H1 (cell line): ENCODE measurements at regions not wholly inside any gene's neighbourhood (a gene's known extent, or its start where the extent isn't known, plus 50 kb on each side); places are given as distances from the start of the nearest gene placed in this dataset.

ENCODE experiments used
- CTCF ChIA-PET: fragments of 300-600 bp; sonication (Branson Sonifier 250); formaldehyde crosslinking; loops from one replicate; lab custom pipeline; 2021; ENCODE audit not compliant: partially characterized antibody; lab: Charles Lee
- POLR2A ChIA-PET: fragments of 300-600 bp; sonication (Branson Sonifier 250); formaldehyde crosslinking; loops from one replicate; lab custom pipeline; 2021; ENCODE audit warnings: inconsistent platforms; ENCODE audit not compliant: partially characterized antibody; lab: Charles Lee
- DNase-seq, 2 experiments: peaks; one replicate each; pipeline versions ENCODE4 v3.0.0 to v3.0.0-alpha.2; 2010 to 2022; ENCODE audit warnings: low spot score in 2 of 2, low read depth in 1 of 2, mixed read lengths in 1 of 2
- FAIRE-seq: peaks from 2 replicates; lab custom pipeline; 2011; peaks lifted over from hg19 to GRCh38; lab: Jason Lieb, UNC
- H2AFZ ChIP-seq: 2 replicates; pipeline ENCODE4 v1.8.1; 2012; ENCODE audit warnings: low read length, inconsistent platforms
- H2AK5ac ChIP-seq: 2 replicates; pipeline ENCODE4 v1.6.1; 2013; ENCODE audit warnings: low read depth, low read length
- H2BK120ac ChIP-seq: replicated peaks from 2 replicates; pipeline ENCODE3; 2013; ENCODE audit warnings: low read depth, low read length, inconsistent platforms
- H2BK12ac ChIP-seq: 2 replicates; pipeline ENCODE4 v1.6.1; 2013; ENCODE audit warnings: low read depth, low read length
- H2BK15ac ChIP-seq: 2 replicates; pipeline ENCODE4 v1.6.1; 2013; ENCODE audit warnings: low read length
- H2BK20ac ChIP-seq: 2 replicates; pipeline ENCODE4 v1.6.1; 2013; ENCODE audit warnings: low read length
- H2BK5ac ChIP-seq: 2 replicates; pipeline ENCODE4 v1.6.1; 2013; ENCODE audit warnings: low read depth, low read length
- H3K14ac ChIP-seq: 2 replicates; pipeline ENCODE4 v1.6.1; 2013; ENCODE audit warnings: inconsistent platforms; ENCODE audit not compliant: insufficient read length
- H3K18ac ChIP-seq: 2 replicates; pipeline ENCODE4 v1.6.1; 2013; ENCODE audit warnings: low read length; ENCODE audit errors: extremely low read depth
- H3K23ac ChIP-seq: 2 replicates; pipeline ENCODE4 v1.6.1; 2013; ENCODE audit warnings: inconsistent platforms; ENCODE audit not compliant: insufficient read length
- H3K23me2 ChIP-seq: 2 replicates; pipeline ENCODE4 v1.6.1; 2013; ENCODE audit warnings: low read depth, low read length
- H3K27ac ChIP-seq: 2 replicates; pipeline ENCODE4 v1.6.1; 2011; ENCODE audit warnings: low read depth, low read length, inconsistent platforms
- H3K27me3 ChIP-seq, 4 experiments: replicated peaks in 1 of 4; 1 replicate in 1 of 4; 2 replicates in 3 of 4; pipeline versions ENCODE4 v1.6.1 to v1.8.1; 2011 to 2013; ENCODE audit warnings: low read length in 3 of 4, mild to moderate bottlenecking in 3 of 4, inconsistent platforms in 2 of 4, mixed read lengths in 2 of 4, moderate library complexity in 1 of 4; ENCODE audit not compliant: control insufficient read depth in 3 of 4, insufficient read depth in 3 of 4; ENCODE audit errors: extremely low read depth in 1 of 4
- H3K36me3 ChIP-seq, 4 experiments: 2 replicates each; pipeline versions ENCODE4 v1.6.1 to v1.8.1; 2011 to 2013; ENCODE audit warnings: mild to moderate bottlenecking in 4 of 4, low read length in 3 of 4, moderate library complexity in 2 of 4, control low read depth in 1 of 4, inconsistent platforms in 1 of 4; ENCODE audit not compliant: insufficient read depth in 4 of 4, control insufficient read depth in 2 of 4
- H3K4ac ChIP-seq: replicated peaks from 2 replicates; pipeline ENCODE3; 2013; ENCODE audit warnings: low read length, low read depth, mixed read lengths, inconsistent platforms; ENCODE audit not compliant: insufficient read length
- H3K4me1 ChIP-seq, 4 experiments: replicated peaks in 1 of 4; 1 replicate in 1 of 4; 2 replicates in 3 of 4; pipeline versions ENCODE4 v1.6.1 to v1.8.1; 2011 to 2013; ENCODE audit warnings: low read length in 3 of 4, inconsistent platforms in 2 of 4, mixed read lengths in 1 of 4; ENCODE audit not compliant: insufficient read depth in 4 of 4, control insufficient read depth in 3 of 4
- H3K4me2 ChIP-seq, 2 experiments: 2 replicates each; pipeline versions ENCODE4 v1.6.1 to v1.8.1; 2011 to 2013; ENCODE audit warnings: low read depth in 2 of 2, low read length in 2 of 2, control low read depth in 1 of 2, inconsistent platforms in 1 of 2, mild to moderate bottlenecking in 1 of 2; ENCODE audit not compliant: insufficient read depth in 1 of 2
- H3K4me3 ChIP-seq, 4 experiments: fragments of 200-600, 300-600 bp in 1 of 4; sonication (generic), shearing (Covaris generic), sonication (Bioruptor Twin) in 1 of 4; 2 replicates each; pipeline versions ENCODE4 v1.5.1 to v1.8.1; 2011 to 2016; ENCODE audit warnings: low read length in 4 of 4, low read depth in 3 of 4, control low read depth in 2 of 4, inconsistent platforms in 2 of 4, mild to moderate bottlenecking in 2 of 4, mixed read lengths in 1 of 4, moderate library complexity in 1 of 4; ENCODE audit not compliant: insufficient read depth in 2 of 4; ENCODE audit errors: extremely low read depth in 1 of 4
- H3K56ac ChIP-seq: replicated peaks from 2 replicates; pipeline ENCODE3; 2013; ENCODE audit warnings: low read depth, mild to moderate bottlenecking, mixed read lengths, low read length, inconsistent platforms; ENCODE audit not compliant: insufficient read length
- H3K79me1 ChIP-seq: 2 replicates; pipeline ENCODE4 v1.6.1; 2013; ENCODE audit warnings: low read depth, low read length, control low read depth
- H3K79me2 ChIP-seq, 2 experiments: 2 replicates each; pipeline versions ENCODE4 v1.6.1 to v1.8.1; 2012 to 2013; ENCODE audit warnings: low read length in 2 of 2, mild to moderate bottlenecking in 2 of 2, inconsistent platforms in 1 of 2; ENCODE audit not compliant: insufficient read depth in 2 of 2, control insufficient read depth in 1 of 2
- H3K9ac ChIP-seq, 4 experiments: replicated peaks in 1 of 4; 1 replicate in 1 of 4; 2 replicates in 3 of 4; pipeline versions ENCODE4 v1.6.1 to v1.8.1; 2011 to 2013; ENCODE audit warnings: low read depth in 3 of 4, low read length in 3 of 4, control low read depth in 2 of 4, mild to moderate bottlenecking in 2 of 4, moderate library complexity in 2 of 4, inconsistent platforms in 1 of 4; ENCODE audit errors: extremely low read depth in 1 of 4
- H3K9me3 ChIP-seq, 2 experiments: 2 replicates each; pipeline versions ENCODE4 v1.6.1 to v1.8.1; 2012 to 2013; ENCODE audit warnings: mild to moderate bottlenecking in 2 of 2, moderate library complexity in 2 of 2, control low read depth in 1 of 2, inconsistent platforms in 1 of 2, low read depth in 1 of 2, low read length in 1 of 2, mixed read lengths in 1 of 2; ENCODE audit not compliant: insufficient read depth in 2 of 2
- H4K20me1 ChIP-seq, 2 experiments: replicated peaks in 1 of 2; 2 replicates each; pipeline versions ENCODE3 to v1.8.1; 2011 to 2013; ENCODE audit warnings: inconsistent platforms in 2 of 2, low read length in 2 of 2, mild to moderate bottlenecking in 1 of 2; ENCODE audit not compliant: insufficient read depth in 2 of 2, control insufficient read depth in 1 of 2
- H4K5ac ChIP-seq: 2 replicates; pipeline ENCODE4 v1.6.1; 2013; ENCODE audit warnings: low read length, low read depth, mixed read lengths, inconsistent platforms; ENCODE audit not compliant: insufficient read length
- H4K8ac ChIP-seq: 2 replicates; pipeline ENCODE4 v1.8.0; 2013; ENCODE audit warnings: mild to moderate bottlenecking, moderate library complexity, low read length, inconsistent platforms; ENCODE audit not compliant: insufficient read depth; ENCODE audit errors: extremely low read depth
- H4K91ac ChIP-seq: replicated peaks from 2 replicates; pipeline ENCODE3; 2013; ENCODE audit warnings: low read length, mixed read lengths, inconsistent platforms; ENCODE audit not compliant: insufficient read length
- BCL11A ChIP-seq, 2 experiments: IDR thresholded peaks; one replicate each; pipeline ENCODE4 v1.6.1; 2011; ENCODE audit warnings: low read depth in 2 of 2, low read length in 2 of 2, mild to moderate bottlenecking in 2 of 2
- EGR1 ChIP-seq: IDR thresholded peaks from 2 replicates; pipeline ENCODE4 v1.6.1; 2011; ENCODE audit warnings: low read depth, low read length, borderline replicate concordance
- RXRA ChIP-seq: IDR thresholded peaks from 2 replicates; pipeline ENCODE4 v1.6.1; 2011; ENCODE audit warnings: low read depth, mild to moderate bottlenecking, low read length, moderate library complexity; ENCODE audit not compliant: insufficient read depth
- SP2 ChIP-seq: IDR thresholded peaks from 2 replicates; pipeline ENCODE4 v1.6.1; 2012; ENCODE audit warnings: mild to moderate bottlenecking, low read length, inconsistent platforms
- SP4 ChIP-seq: IDR thresholded peaks from 2 replicates; pipeline ENCODE4 v1.6.1; 2012; ENCODE audit warnings: low read length, inconsistent platforms
- USF2 ChIP-seq: IDR thresholded peaks from 2 replicates; pipeline ENCODE4 v1.6.1; 2011; ENCODE audit warnings: low read length, improper control_type of control experiment
- WGBS, 2 experiments: shearing (Covaris generic) in 1 of 2; methylation state at CpG; one replicate each; pipeline versions ENCODE4 v1.1.6 to v1.1.7; 2013 to 2015; ENCODE audit warnings: low lambda C conversion rate in 2 of 2, mixed read lengths in 2 of 2, inconsistent platforms in 1 of 2, low coverage in 1 of 2, missing lambda C conversion rate in 1 of 2; ENCODE audit not compliant: insufficient replicate concordance in 2 of 2, insufficient coverage in 1 of 2, insufficient read length in 1 of 2; ENCODE audit errors: extremely low coverage in 1 of 2, missing lambda C conversion rate in 1 of 2; 5-methylcytosine and 5-hydroxymethylcytosine counted together

- TF ChIP-seq RXRA (no peak), BCL11A (IDR thresholded peaks at IDR 0.05; ENCODE audit: low read depth in 2 of 2, low read length in 2 of 2) (no peak), USF2 (no peak), SP4 (no peak), SP2 (no peak), EGR1 (no peak)
- no peak overlapping the region for H2BK15ac ChIP-seq
- no peak overlapping the region for H4K8ac ChIP-seq
- DNase-seq (no peak), FAIRE-seq (no peak)
- POLR2A ChIA-PET, result no interaction called here
- no peak overlapping the region for H3K14ac ChIP-seq
- no peaks in the 10 kb centered on the region for H4K20me1 ChIP-seq
- no peak overlapping the region for H2AK5ac ChIP-seq
- no peaks in the 10 kb centered on the region for H3K36me3 ChIP-seq
- no peaks in the 10 kb centered on the region for H3K79me2 ChIP-seq
- H3K27me3 ChIP-seq, result no peaks in the 10 kb centered on the region
- H2BK5ac ChIP-seq, result no peak overlapping the region
- H2BK20ac ChIP-seq, result no peak overlapping the region
- CTCF ChIA-PET, result interaction anchor here (0.5 to 3.9 kb wide), 8 partner anchors 8 to 306 kb away, joined by 3 to 33 read pairs (median 4); no protein-coding TSS in a partner anchor
- H3K23ac ChIP-seq, result no peak overlapping the region
- H3K9me3 ChIP-seq, result no peaks in the 10 kb centered on the region
- H3K56ac ChIP-seq, result no peak overlapping the region
- no peak overlapping the region for H3K9ac ChIP-seq
- H3K79me1 ChIP-seq, result no peaks in the 10 kb centered on the region
- H3K23me2 ChIP-seq, result no peaks in the 10 kb centered on the region
- H3K4me3 ChIP-seq, result no peak overlapping the region
- 80% methylated on average over 3 of the region's 3 CpGs; no CpG with 5 or more reads in 1 of the 2 experiments for whole genome bisulfite sequencing, 2 experiments
- H3K4me1 ChIP-seq, result peaks cover 0 to 5% (median 2%) of the 10 kb centered on the region in 4 experiments; a peak in 2 of 7 replicates
- no peak overlapping the region for H4K91ac ChIP-seq
- H3K4me2 ChIP-seq, result no peak overlapping the region
- H2AFZ ChIP-seq, result no peak overlapping the region
- H4K5ac ChIP-seq, result no peak overlapping the region
- no peak overlapping the region for H2BK12ac ChIP-seq
- no peak overlapping the region for H3K4ac ChIP-seq
- H3K18ac ChIP-seq, result no peak overlapping the region
- H2BK120ac ChIP-seq, result no peak overlapping the region
- H3K27ac ChIP-seq, result no peak overlapping the region
Measured at GRCh38 chr11:11777897-11778296, 63.9 kb upstream of the USP47 start.
